ENCODE measurements at regions not wholly inside any gene's neighbourhood (a gene's known extent, or its start where the extent isn't known, plus 50 kb on each side); places are given as distances from the start of the nearest gene placed in this dataset.

GRCh38 chr11:92313784-92314183 lies 89.2 kb downstream of the FAT3 start:
- 86 to 97% methylated on average over 5 of the region's 5 CpGs for WGBS, 2 donors (ENCODE audit: low coverage in 1 of 2)
- intact Hi-C loops (cut with DNase I; ENCODE audit: low total_unique reads) = no loop called here
- H3K27me3 ChIP-seq = no peaks in the 10 kb centered on the region
- H3K9me3 ChIP-seq = no peaks in the 10 kb centered on the region
- no peaks in the 10 kb centered on the region for H3K4me1 ChIP-seq
- H3K4me3 ChIP-seq = no peak overlapping the region
- TF ChIP-seq EP300 (IDR thresholded peaks at IDR 0.05; ENCODE audit: low read depth) (no peak), POLR2A (IDR thresholded peaks at IDR 0.05) (no peak)
- DNase-seq = no peak
- in situ Hi-C loops (cut with MboI; ENCODE audit: low pct_ligation_motif_present in 1 of 4, low pct_unique_long_range_greater_than_20kb in 1 of 4, low sequenced_read_pairs in 3 of 4) = no loop called here
- no peak overlapping the region for H3K27ac ChIP-seq
- H3K36me3 ChIP-seq = no peaks in the 10 kb centered on the region

- in situ Hi-C loops (cut with MboI; ENCODE audit: low pct_ligation_motif_present in 1 of 4, low pct_unique_long_range_greater_than_20kb in 1 of 4, low sequenced_read_pairs in 3 of 4) = no loop called here
- Histone ChIP-seq H3K4me1 (no peaks in the 10 kb centered on the region), H3K9me3 (no peaks in the 10 kb centered on the region), H3K36me3 (no peaks in the 10 kb centered on the region), H3K27me3 (no peaks in the 10 kb centered on the region), H3K4me3 (no peak overlapping the region), H3K27ac (no peak overlapping the region)
- no peak for DNase-seq
- no peak for TF ChIP-seq POLR2AphosphoS5 (IDR thresholded peaks at IDR 0.05)
- no peak for TF ChIP-seq POLR2A (IDR thresholded peaks at IDR 0.05)
- no peak for TF ChIP-seq CTCF (IDR thresholded peaks at IDR 0.05)
- TF ChIP-seq EP300 (IDR thresholded peaks at IDR 0.05; ENCODE audit: low read depth) = no peak
- WGBS, 2 donors (ENCODE audit: low coverage in 1 of 2) = 30% methylated on average over 1 of the region's 1 CpG; no CpG with 5 or more reads in 1 of the 2 donors
- intact Hi-C loops (cut with DNase I; ENCODE audit: low total_unique reads) = no loop called here
These were observed 89.9 kb downstream of the FAT3 start for GRCh38 chr11:92314499-92314898.

- TF ChIP-seq EP300 (IDR thresholded peaks at IDR 0.05; ENCODE audit: low read depth) = no peak
- no peak for TF ChIP-seq POLR2A (IDR thresholded peaks at IDR 0.05)
- TF ChIP-seq CTCF (IDR thresholded peaks at IDR 0.05) = no peak
- TF ChIP-seq POLR2AphosphoS5 (IDR thresholded peaks at IDR 0.05) = no peak
- H3K27ac ChIP-seq = no peak overlapping the region
- no peaks in the 10 kb centered on the region for H3K9me3 ChIP-seq
- H3K4me1 ChIP-seq = no peaks in the 10 kb centered on the region
- 80 to 82% methylated on average over 4 of the region's 4 CpGs for WGBS, 2 donors (ENCODE audit: low coverage in 1 of 2)
- H3K4me3 ChIP-seq = no peak overlapping the region
- H3K27me3 ChIP-seq = no peaks in the 10 kb centered on the region
- no peak for DNase-seq
- H3K36me3 ChIP-seq = no peaks in the 10 kb centered on the region
- intact Hi-C loops (cut with DNase I; ENCODE audit: low total_unique reads) (no loop called here), in situ Hi-C loops (cut with MboI; ENCODE audit: low pct_ligation_motif_present in 1 of 4, low pct_unique_long_range_greater_than_20kb in 1 of 4, low sequenced_read_pairs in 3 of 4) (no loop called here)
These were observed 91.6 kb downstream of the FAT3 start for GRCh38 chr11:92316106-92316809.

GRCh38 chr11:92317222-92317621 lies 92.6 kb downstream of the FAT3 start:
- H3K9me3 ChIP-seq = no peaks in the 10 kb centered on the region
- no peaks in the 10 kb centered on the region for H3K36me3 ChIP-seq
- no peaks in the 10 kb centered on the region for H3K27me3 ChIP-seq
- H3K4me1 ChIP-seq = no peaks in the 10 kb centered on the region
- no peak overlapping the region for H3K27ac ChIP-seq
- TF ChIP-seq POLR2A (IDR thresholded peaks at IDR 0.05) (no peak), CTCF (IDR thresholded peaks at IDR 0.05) (no peak), POLR2AphosphoS5 (IDR thresholded peaks at IDR 0.05) (no peak), EP300 (IDR thresholded peaks at IDR 0.05; ENCODE audit: low read depth) (no peak)
- H3K4me3 ChIP-seq = no peak overlapping the region
- in situ Hi-C loops (cut with MboI; ENCODE audit: low pct_ligation_motif_present in 1 of 4, low pct_unique_long_range_greater_than_20kb in 1 of 4, low sequenced_read_pairs in 3 of 4) = no loop called here
- DNase-seq = no peak
- intact Hi-C loops (cut with DNase I; ENCODE audit: low total_unique reads) = no loop called here

- DNase-seq = no peak
- Histone ChIP-seq H3K9me3 (no peaks in the 10 kb centered on the region), H3K4me3 (no peak overlapping the region), H3K27ac (no peak overlapping the region), H3K27me3 (no peaks in the 10 kb centered on the region), H3K36me3 (no peaks in the 10 kb centered on the region), H3K4me1 (no peaks in the 10 kb centered on the region)
- WGBS, 2 donors (ENCODE audit: low coverage in 1 of 2) = 49 to 55% methylated on average over 2 of the region's 2 CpGs
- TF ChIP-seq EP300 (IDR thresholded peaks at IDR 0.05; ENCODE audit: low read depth) = no peak
- no peak for TF ChIP-seq CTCF (IDR thresholded peaks at IDR 0.05)
- TF ChIP-seq POLR2AphosphoS5 (IDR thresholded peaks at IDR 0.05) = no peak
- no peak for TF ChIP-seq POLR2A (IDR thresholded peaks at IDR 0.05)
- in situ Hi-C loops (cut with MboI; ENCODE audit: low pct_ligation_motif_present in 1 of 4, low pct_unique_long_range_greater_than_20kb in 1 of 4, low sequenced_read_pairs in 3 of 4) = no loop called here
- intact Hi-C loops (cut with DNase I; ENCODE audit: low total_unique reads) = no loop called here
These were observed 93.1 kb downstream of the FAT3 start for GRCh38 chr11:92317721-92318120.

Measured in transverse colon (tissue), 4 donors.